ENCODE measurements at regions not wholly inside any gene's neighbourhood (a gene's known extent, or its start where the extent isn't known, plus 50 kb on each side); places are given as distances from the start of the nearest gene placed in this dataset.

- DNase-seq (ENCODE audit: low read depth, low spot score) (no peak), FAIRE-seq (no peak)
- BruUV-seq (replicated peaks): no TSS peak
- intact Hi-C loops (cut with micrococcal nuclease): no loop called here
- no peak for TF ChIP-seq FOS (IDR thresholded peaks at IDR 0.05; ENCODE audit: borderline replicate concordance, insufficient read depth, low read length)
- TF ChIP-seq MAX (IDR thresholded peaks at IDR 0.05; ENCODE audit: insufficient read depth, insufficient read length): no peak
- POLR2A ChIA-PET: no interaction called here
- Histone ChIP-seq H3K27ac (ENCODE audit: insufficient read depth, low read depth, low read length) (no peak overlapping the region), H3K36me3 (ENCODE audit: control insufficient read depth in 2 of 2, extremely low read depth in 1 of 2, insufficient read depth in 2 of 2, low read length in 2 of 2) (no peaks in the 10 kb centered on the region), H4K20me1 (replicated peaks; ENCODE audit: control insufficient read depth, extremely low read depth, insufficient read depth, low read length) (no peaks in the 10 kb centered on the region), H3K9ac (replicated peaks; ENCODE audit: extremely low read depth, insufficient read depth, low read length) (no peak overlapping the region), H3K79me2 (ENCODE audit: control insufficient read depth, insufficient read depth, low read length) (no peaks in the 10 kb centered on the region), H3K4me2 (ENCODE audit: insufficient read depth, low read length) (no peak overlapping the region), H3K27me3 (ENCODE audit: control insufficient read depth in 2 of 2, insufficient read depth in 2 of 2, low read length in 2 of 2) (no peaks in the 10 kb centered on the region), H3K4me1 (ENCODE audit: control insufficient read depth, extremely low read depth, insufficient read depth, low read length) (peaks cover 3% of the 10 kb centered on the region), H3K9me3 (replicated peaks; ENCODE audit: control insufficient read depth, insufficient read depth, low read length) (no peaks in the 10 kb centered on the region), H3K9me1 (replicated peaks; ENCODE audit: control insufficient read depth, extremely low read depth, insufficient read depth, low read length) (no peaks in the 10 kb centered on the region), H2AFZ (ENCODE audit: low read depth, low read length) (no peak overlapping the region), H3K4me3 (replicated peaks in 1 of 3; ENCODE audit: insufficient read depth in 1 of 3, low read depth in 1 of 3, low read length in 3 of 3) (no peak overlapping the region)
- dilution Hi-C loops (cut with MboI; ENCODE audit: extremely low pct_ligation_motif_present, low sequenced_read_pairs): no loop called here
- CTCF ChIA-PET: no interaction called here
Observed at GRCh38 chr11:8332196-8332595, 68.5 kb upstream of the LMO1 start.

- intact Hi-C loops (cut with micrococcal nuclease) (no loop called here), dilution Hi-C loops (cut with MboI; ENCODE audit: extremely low pct_ligation_motif_present, low sequenced_read_pairs) (no loop called here)
- no peak for DNase-seq (ENCODE audit: low read depth, low spot score)
- H3K36me3 ChIP-seq (ENCODE audit: control insufficient read depth in 2 of 2, extremely low read depth in 1 of 2, insufficient read depth in 2 of 2, low read length in 2 of 2): no peaks in the 10 kb centered on the region
- no peak overlapping the region for H3K9ac ChIP-seq (replicated peaks; ENCODE audit: extremely low read depth, insufficient read depth, low read length)
- H3K27me3 ChIP-seq (ENCODE audit: control insufficient read depth in 2 of 2, insufficient read depth in 2 of 2, low read length in 2 of 2): no peaks in the 10 kb centered on the region
- no peaks in the 10 kb centered on the region for H3K9me3 ChIP-seq (replicated peaks; ENCODE audit: control insufficient read depth, insufficient read depth, low read length)
- H3K4me3 ChIP-seq (replicated peaks in 1 of 3; ENCODE audit: insufficient read depth in 1 of 3, low read depth in 1 of 3, low read length in 3 of 3): no peak overlapping the region
- H3K27ac ChIP-seq (ENCODE audit: insufficient read depth, low read depth, low read length): no peak overlapping the region
- POLR2A ChIA-PET: no interaction called here
- peaks cover 3% of the 10 kb centered on the region for H3K4me1 ChIP-seq (ENCODE audit: control insufficient read depth, extremely low read depth, insufficient read depth, low read length)
- CTCF ChIA-PET: no interaction called here
- no peak overlapping the region for H3K4me2 ChIP-seq (ENCODE audit: insufficient read depth, low read length)
- no peaks in the 10 kb centered on the region for H4K20me1 ChIP-seq (replicated peaks; ENCODE audit: control insufficient read depth, extremely low read depth, insufficient read depth, low read length)
- no TSS peak for BruUV-seq (replicated peaks)
- no peaks in the 10 kb centered on the region for H3K9me1 ChIP-seq (replicated peaks; ENCODE audit: control insufficient read depth, extremely low read depth, insufficient read depth, low read length)
- TF ChIP-seq EZH2 (IDR thresholded peaks at IDR 0.05; ENCODE audit: borderline replicate concordance, low read depth, low read length, severe bottlenecking): no peak
- TF ChIP-seq POLR2A (IDR thresholded peaks at IDR 0.05; ENCODE audit: low read depth, low read length): no peak
- no peak for TF ChIP-seq GATA2 (IDR thresholded peaks at IDR 0.05; ENCODE audit: insufficient read depth, insufficient read length, low read depth, low read length)
- TF ChIP-seq CTCF (IDR thresholded peaks at IDR 0.05; ENCODE audit: extremely low read depth in 1 of 2, insufficient read depth in 1 of 2, low read depth in 1 of 2, low read length in 2 of 2): no peak
- no peak for TF ChIP-seq MAX (IDR thresholded peaks at IDR 0.05; ENCODE audit: insufficient read depth, insufficient read length)
- TF ChIP-seq POLR2AphosphoS5 (IDR thresholded peaks at IDR 0.05; ENCODE audit: insufficient read depth, low read depth, low read length): no peak
- no peak for FAIRE-seq
- no peaks in the 10 kb centered on the region for H3K79me2 ChIP-seq (ENCODE audit: control insufficient read depth, insufficient read depth, low read length)
- no peak overlapping the region for H2AFZ ChIP-seq (ENCODE audit: low read depth, low read length)
Observed at GRCh38 chr11:8331767-8332166, 68.1 kb upstream of the LMO1 start.
